ENCODE measurements at regions not wholly inside any gene's neighbourhood (a gene's known extent, or its start where the extent isn't known, plus 50 kb on each side); places are given as distances from the start of the nearest gene placed in this dataset.

- Mint-ChIP-seq H3K27me3 (ENCODE audit: low read depth in 2 of 2) (no peaks in the 10 kb centered on the region), H3K4me1 (no peaks in the 10 kb centered on the region), H3K9me3 (peaks cover 2% of the 10 kb centered on the region in 2 donors), H3K27ac (no peak overlapping the region), H3K4me3 (no peak overlapping the region), H3K36me3 (no peaks in the 10 kb centered on the region)
- TF ChIP-seq, protein P1, sequence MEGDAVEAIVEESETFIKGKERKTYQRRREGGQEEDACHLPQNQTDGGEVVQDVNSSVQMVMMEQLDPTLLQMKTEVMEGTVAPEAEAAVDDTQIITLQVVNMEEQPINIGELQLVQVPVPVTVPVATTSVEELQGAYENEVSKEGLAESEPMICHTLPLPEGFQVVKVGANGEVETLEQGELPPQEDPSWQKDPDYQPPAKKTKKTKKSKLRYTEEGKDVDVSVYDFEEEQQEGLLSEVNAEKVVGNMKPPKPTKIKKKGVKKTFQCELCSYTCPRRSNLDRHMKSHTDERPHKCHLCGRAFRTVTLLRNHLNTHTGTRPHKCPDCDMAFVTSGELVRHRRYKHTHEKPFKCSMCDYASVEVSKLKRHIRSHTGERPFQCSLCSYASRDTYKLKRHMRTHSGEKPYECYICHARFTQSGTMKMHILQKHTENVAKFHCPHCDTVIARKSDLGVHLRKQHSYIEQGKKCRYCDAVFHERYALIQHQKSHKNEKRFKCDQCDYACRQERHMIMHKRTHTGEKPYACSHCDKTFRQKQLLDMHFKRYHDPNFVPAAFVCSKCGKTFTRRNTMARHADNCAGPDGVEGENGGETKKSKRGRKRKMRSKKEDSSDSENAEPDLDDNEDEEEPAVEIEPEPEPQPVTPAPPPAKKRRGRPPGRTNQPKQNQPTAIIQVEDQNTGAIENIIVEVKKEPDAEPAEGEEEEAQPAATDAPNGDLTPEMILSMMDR (IDR thresholded peaks at IDR 0.05), result no peak
- 79% methylated on average over 3 of the region's 3 CpGs for WGBS (ENCODE audit: insufficient coverage)
- DNase-seq, result no peak
- Histone ChIP-seq H3K4me3 (ENCODE audit: low read length) (no peak overlapping the region), H3K27me3 (ENCODE audit: control insufficient read depth, insufficient read depth, low read length) (no peaks in the 10 kb centered on the region), H3K36me3 (ENCODE audit: control insufficient read depth, insufficient read depth, low read length) (no peaks in the 10 kb centered on the region), H3K4me1 (ENCODE audit: control insufficient read depth, insufficient read depth, low read length) (no peaks in the 10 kb centered on the region), H3K27ac (ENCODE audit: low read length) (no peak overlapping the region), H3K9me3 (ENCODE audit: control insufficient read depth, insufficient read depth, low read length) (no peaks in the 10 kb centered on the region)
- intact Hi-C loops (cut with micrococcal nuclease), result no loop called here
- ATAC-seq, result no peak
These were observed 315.7 kb downstream of the INSC start for GRCh38 chr11:15430381-15430780.

GRCh38 chr11:15434529-15434928 is 319.8 kb downstream of the INSC start:
- no peak for DNase-seq
- Histone ChIP-seq H3K4me3 (ENCODE audit: low read length) (no peak overlapping the region), H3K27ac (ENCODE audit: low read length) (no peak overlapping the region), H3K36me3 (ENCODE audit: control insufficient read depth, insufficient read depth, low read length) (no peaks in the 10 kb centered on the region), H3K27me3 (ENCODE audit: control insufficient read depth, insufficient read depth, low read length) (no peaks in the 10 kb centered on the region), H3K4me1 (ENCODE audit: control insufficient read depth, insufficient read depth, low read length) (no peaks in the 10 kb centered on the region), H3K9me3 (ENCODE audit: control insufficient read depth, insufficient read depth, low read length) (no peaks in the 10 kb centered on the region)
- H3K27me3 Mint-ChIP-seq (ENCODE audit: low read depth in 2 of 2), result no peaks in the 10 kb centered on the region
- TF ChIP-seq, protein P1 (IDR thresholded peaks at IDR 0.05), result no peak
- H3K4me1 Mint-ChIP-seq, result no peaks in the 10 kb centered on the region
- no peak overlapping the region for H3K4me3 Mint-ChIP-seq
- no peak for ATAC-seq
- intact Hi-C loops (cut with micrococcal nuclease), result no loop called here
- WGBS (ENCODE audit: insufficient coverage), result 46% methylated on average over 3 of the region's 3 CpGs
- no peaks in the 10 kb centered on the region for H3K36me3 Mint-ChIP-seq
- H3K27ac Mint-ChIP-seq, result no peak overlapping the region
- peaks cover 2 to 3% of the 10 kb centered on the region in 2 donors for H3K9me3 Mint-ChIP-seq

DNA sequence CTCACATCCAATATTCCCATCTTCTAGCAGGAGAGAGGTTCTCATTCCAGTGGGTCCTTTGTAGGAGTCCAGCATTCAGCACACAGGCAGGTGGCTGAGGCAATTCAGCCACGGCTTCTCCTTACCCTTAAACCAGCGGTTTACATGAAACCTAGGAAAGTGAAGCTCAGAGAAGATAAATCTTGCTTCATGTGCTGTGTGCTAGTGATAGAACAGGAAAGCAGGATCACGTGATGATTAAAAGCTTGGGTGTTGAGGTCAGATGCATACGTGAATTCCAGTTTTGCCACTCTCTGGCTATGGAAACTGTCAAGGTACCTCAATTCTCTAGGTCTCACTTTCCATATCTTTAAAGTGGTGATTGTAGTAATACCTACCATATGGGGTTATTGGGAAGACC is 331.6 kb downstream of the INSC start:
- no peaks in the 10 kb centered on the region for H3K36me3 ChIP-seq (ENCODE audit: control insufficient read depth, insufficient read depth, low read length)
- no peaks in the 10 kb centered on the region for H3K9me3 ChIP-seq (ENCODE audit: control insufficient read depth, insufficient read depth, low read length)
- H3K27ac ChIP-seq (ENCODE audit: low read length), result no peak overlapping the region
- WGBS (ENCODE audit: insufficient coverage), result 87% methylated on average over 4 of the region's 4 CpGs
- Mint-ChIP-seq H3K27me3 (ENCODE audit: low read depth in 2 of 2) (no peaks in the 10 kb centered on the region), H3K27ac (no peak overlapping the region), H3K9me3 (peaks cover 7% of the 10 kb centered on the region in 2 donors), H3K4me1 (no peaks in the 10 kb centered on the region), H3K4me3 (no peak overlapping the region), H3K36me3 (no peaks in the 10 kb centered on the region)
- no peak overlapping the region for H3K4me3 ChIP-seq (ENCODE audit: low read length)
- no peaks in the 10 kb centered on the region for H3K27me3 ChIP-seq (ENCODE audit: control insufficient read depth, insufficient read depth, low read length)
- TF ChIP-seq, protein P1 (IDR thresholded peaks at IDR 0.05), result no peak
- ATAC-seq (no peak), DNase-seq (no peak)
- no peaks in the 10 kb centered on the region for H3K4me1 ChIP-seq (ENCODE audit: control insufficient read depth, insufficient read depth, low read length)
- intact Hi-C loops (cut with micrococcal nuclease), result no loop called here

GRCh38 chr11:15446929-15447328 is 332.2 kb downstream of the INSC start:
- ATAC-seq (no peak), DNase-seq (no peak)
- TF ChIP-seq, protein P1 (IDR thresholded peaks at IDR 0.05), result no peak
- intact Hi-C loops (cut with micrococcal nuclease), result no loop called here
- Histone ChIP-seq H3K27me3 (ENCODE audit: control insufficient read depth, insufficient read depth, low read length) (no peaks in the 10 kb centered on the region), H3K36me3 (ENCODE audit: control insufficient read depth, insufficient read depth, low read length) (no peaks in the 10 kb centered on the region), H3K4me1 (ENCODE audit: control insufficient read depth, insufficient read depth, low read length) (no peaks in the 10 kb centered on the region), H3K27ac (ENCODE audit: low read length) (no peak overlapping the region), H3K4me3 (ENCODE audit: low read length) (no peak overlapping the region), H3K9me3 (ENCODE audit: control insufficient read depth, insufficient read depth, low read length) (no peaks in the 10 kb centered on the region)
- Mint-ChIP-seq H3K9me3 (peaks cover 9 to 11% of the 10 kb centered on the region in 2 donors), H3K36me3 (no peaks in the 10 kb centered on the region), H3K27me3 (ENCODE audit: low read depth in 2 of 2) (no peaks in the 10 kb centered on the region), H3K27ac (no peak overlapping the region), H3K4me1 (no peaks in the 10 kb centered on the region), H3K4me3 (no peak overlapping the region)
- WGBS (ENCODE audit: insufficient coverage), result 90% methylated on average over 3 of the region's 3 CpGs

All from natural killer cell (primary cell).